Ascending aorta (tissue), 2 donors: ENCODE measurements at regions not wholly inside any gene's neighbourhood (a gene's known extent, or its start where the extent isn't known, plus 50 kb on each side); places are given as distances from the start of the nearest gene placed in this dataset.

ENCODE experiments used
- DNase-seq, 2 donors: peaks; one replicate each; pipeline ENCODE4 v3.0.0-alpha.2; 2019; ENCODE audit warnings: low spot score in 2 of 2
- H3K27ac ChIP-seq, 2 donors: fragments of 200-600 bp; sonication (generic); one replicate each; pipeline ENCODE4 v1.5.1; 2016 to 2017; ENCODE audit warnings: mild to moderate bottlenecking in 1 of 2
- H3K27me3 ChIP-seq: fragments of 200-600 bp; sonication (generic); one replicate; pipeline ENCODE4 v1.5.1; 2017
- H3K36me3 ChIP-seq, 2 donors: fragments of 200-600 bp; sonication (generic); one replicate each; pipeline ENCODE4 v1.5.1; 2016
- H3K4me1 ChIP-seq, 2 donors: fragments of 200-600 bp; sonication (generic); one replicate each; pipeline ENCODE4 v1.5.1; 2016 to 2017; ENCODE audit warnings: mild to moderate bottlenecking in 1 of 2
- H3K4me3 ChIP-seq, 2 donors: fragments of 200-600 bp; sonication (generic); one replicate each; pipeline ENCODE4 v1.5.1; 2016 to 2017; ENCODE audit warnings: mild to moderate bottlenecking in 1 of 2
- H3K9me3 ChIP-seq, 2 donors: fragments of 200-600 bp; sonication (generic); one replicate each; pipeline ENCODE4 v1.5.1; 2016
- CTCF ChIP-seq, 3 experiments: fragments of 200-600 bp in 2 of 3; fragments of 450-650 bp in 1 of 3; sonication (generic) in 2 of 3; IDR thresholded peaks; one replicate each; pipeline ENCODE4 v1.5.1; 2016 to 2019; ENCODE audit warnings: antibody characterized with exemption in 3 of 3, mild to moderate bottlenecking in 1 of 3, moderate library complexity in 1 of 3
- intact Hi-C: fragments of 100-400 bp; cut with DNase I; formaldehyde crosslinking; loops from one replicate; pipeline ENCODE4 v1.15.1; 2023

- intact Hi-C loops: no loop called here
- no peak overlapping the region for H3K4me3 ChIP-seq
- no peaks in the 10 kb centered on the region for H3K9me3 ChIP-seq
- H3K4me1 ChIP-seq: no peaks in the 10 kb centered on the region
- no peak for TF ChIP-seq CTCF (IDR thresholded peaks at IDR 0.05)
- H3K27me3 ChIP-seq: no peaks in the 10 kb centered on the region
- H3K27ac ChIP-seq: no peak overlapping the region
- H3K36me3 ChIP-seq: no peaks in the 10 kb centered on the region
- no peak for DNase-seq
Observed at GRCh38 chr2:198238429-198238828, 434.0 kb downstream of the PLCL1 start.

GRCh38 chr2:198236338-198236737 is 431.9 kb downstream of the PLCL1 start:
- no peak for TF ChIP-seq CTCF (IDR thresholded peaks at IDR 0.05)
- Histone ChIP-seq H3K27me3 (no peaks in the 10 kb centered on the region), H3K36me3 (no peaks in the 10 kb centered on the region), H3K4me1 (no peaks in the 10 kb centered on the region), H3K9me3 (no peaks in the 10 kb centered on the region), H3K27ac (no peak overlapping the region), H3K4me3 (no peak overlapping the region)
- DNase-seq: no peak
- intact Hi-C loops: no loop called here

- intact Hi-C loops: no loop called here
- H3K36me3 ChIP-seq: no peaks in the 10 kb centered on the region
- H3K27me3 ChIP-seq: no peaks in the 10 kb centered on the region
- no peak overlapping the region for H3K4me3 ChIP-seq
- no peak for DNase-seq
- H3K4me1 ChIP-seq: no peaks in the 10 kb centered on the region
- H3K27ac ChIP-seq: no peak overlapping the region
- TF ChIP-seq CTCF (IDR thresholded peaks at IDR 0.05): no peak
- H3K9me3 ChIP-seq: no peaks in the 10 kb centered on the region
Observed at GRCh38 chr2:198232281-198232680, 427.9 kb downstream of the PLCL1 start.

GRCh38 chr2:198231562-198231961 is 427.2 kb downstream of the PLCL1 start:
- no peaks in the 10 kb centered on the region for H3K9me3 ChIP-seq
- H3K4me3 ChIP-seq: no peak overlapping the region
- no peak overlapping the region for H3K27ac ChIP-seq
- intact Hi-C loops: no loop called here
- no peaks in the 10 kb centered on the region for H3K36me3 ChIP-seq
- no peaks in the 10 kb centered on the region for H3K4me1 ChIP-seq
- TF ChIP-seq CTCF (IDR thresholded peaks at IDR 0.05): no peak
- H3K27me3 ChIP-seq: no peaks in the 10 kb centered on the region
- no peak for DNase-seq

GRCh38 chr2:198220763-198221610 is 416.6 kb downstream of the PLCL1 start:
- intact Hi-C loops: no loop called here
- no peaks in the 10 kb centered on the region for H3K9me3 ChIP-seq
- H3K36me3 ChIP-seq: no peaks in the 10 kb centered on the region
- no peak overlapping the region for H3K27ac ChIP-seq
- H3K27me3 ChIP-seq: no peaks in the 10 kb centered on the region
- no peak for DNase-seq
- no peak for TF ChIP-seq CTCF (IDR thresholded peaks at IDR 0.05)
- no peak overlapping the region for H3K4me3 ChIP-seq
- H3K4me1 ChIP-seq: no peaks in the 10 kb centered on the region
